Stimulated activated CD4-positive, alpha-beta T cell treated with anti-CD3 and anti-CD28 coated beads, Interleukin-1b, Interleukin-23, amount 100 ng/mL, for 1 hour (primary cell): ENCODE measurements at regions not wholly inside any gene's neighbourhood (a gene's known extent, or its start where the extent isn't known, plus 50 kb on each side); places are given as distances from the start of the nearest gene placed in this dataset.

Source experiments
- DNase-seq, 2 donors: peaks; one replicate each; pipeline ENCODE4 v3.0.0-alpha.2; 2020; ENCODE audit warnings: low read depth in 2 of 2

- DNase-seq, result no peak
Observed at GRCh38 chr10:83580373-83581012, 558.8 kb upstream of the GHITM start.

- no peak for DNase-seq
Observed at GRCh38 chr10:83582407-83583095, 556.8 kb upstream of the GHITM start.

GRCh38 chr10:83585686-83586085 is 553.6 kb upstream of the GHITM start:
- DNase-seq, result no peak

- no peak for DNase-seq
Observed at GRCh38 chr10:83592337-83592935, 546.9 kb upstream of the GHITM start.

- DNase-seq, result no peak
Observed at GRCh38 chr10:83603708-83604107, 535.6 kb upstream of the GHITM start.

GRCh38 chr10:83605783-83606630 is 533.3 kb upstream of the GHITM start:
- no peak for DNase-seq

GRCh38 chr10:83607959-83608745 is 531.2 kb upstream of the GHITM start:
- no peak for DNase-seq

GRCh38 chr10:83612050-83612449 is 527.3 kb upstream of the GHITM start:
- no peak for DNase-seq

- no peak for DNase-seq
Observed at GRCh38 chr10:83612746-83613145, 526.6 kb upstream of the GHITM start.

GRCh38 chr10:83617172-83617571 is 522.1 kb upstream of the GHITM start:
- DNase-seq, result no peak

- no peak for DNase-seq
Observed at GRCh38 chr10:83617692-83618545, 521.4 kb upstream of the GHITM start.

GRCh38 chr10:83625831-83626360 is 513.4 kb upstream of the GHITM start:
- no peak for DNase-seq

GRCh38 chr10:83632701-83633100 is 506.6 kb upstream of the GHITM start:
- DNase-seq, result no peak

GRCh38 chr10:83633547-83633946 is 505.8 kb upstream of the GHITM start:
- no peak for DNase-seq

GRCh38 chr10:83636826-83637225 is 502.5 kb upstream of the GHITM start:
- no peak for DNase-seq

- DNase-seq, result no peak
Observed at GRCh38 chr10:83647526-83647925, 491.8 kb upstream of the GHITM start.

GRCh38 chr10:83648201-83648600 is 491.1 kb upstream of the GHITM start:
- no peak for DNase-seq

GRCh38 chr10:83649471-83649870 is 489.8 kb upstream of the GHITM start:
- DNase-seq, result no peak

- no peak for DNase-seq
Observed at GRCh38 chr10:83654689-83655088, 484.6 kb upstream of the GHITM start.

GRCh38 chr10:83656924-83657323 is 482.4 kb upstream of the GHITM start:
- no peak for DNase-seq
